H1 (cell line): ENCODE measurements at regions not wholly inside any gene's neighbourhood (a gene's known extent, or its start where the extent isn't known, plus 50 kb on each side); places are given as distances from the start of the nearest gene placed in this dataset.

Experiments
- CTCF ChIA-PET: fragments of 300-600 bp; sonication (Branson Sonifier 250); formaldehyde crosslinking; loops from one replicate; lab custom pipeline; 2021; ENCODE audit not compliant: partially characterized antibody; lab: Charles Lee
- POLR2A ChIA-PET: fragments of 300-600 bp; sonication (Branson Sonifier 250); formaldehyde crosslinking; loops from one replicate; lab custom pipeline; 2021; ENCODE audit warnings: inconsistent platforms; ENCODE audit not compliant: partially characterized antibody; lab: Charles Lee
- DNase-seq, 2 experiments: peaks; one replicate each; pipeline versions ENCODE4 v3.0.0 to v3.0.0-alpha.2; 2010 to 2022; ENCODE audit warnings: low spot score in 2 of 2, low read depth in 1 of 2, mixed read lengths in 1 of 2
- FAIRE-seq: peaks from 2 replicates; lab custom pipeline; 2011; peaks lifted over from hg19 to GRCh38; lab: Jason Lieb, UNC
- H2AFZ ChIP-seq: 2 replicates; pipeline ENCODE4 v1.8.1; 2012; ENCODE audit warnings: low read length, inconsistent platforms
- H2AK5ac ChIP-seq: 2 replicates; pipeline ENCODE4 v1.6.1; 2013; ENCODE audit warnings: low read depth, low read length
- H2BK120ac ChIP-seq: replicated peaks from 2 replicates; pipeline ENCODE3; 2013; ENCODE audit warnings: low read depth, low read length, inconsistent platforms
- H2BK12ac ChIP-seq: 2 replicates; pipeline ENCODE4 v1.6.1; 2013; ENCODE audit warnings: low read depth, low read length
- H2BK15ac ChIP-seq: 2 replicates; pipeline ENCODE4 v1.6.1; 2013; ENCODE audit warnings: low read length
- H2BK20ac ChIP-seq: 2 replicates; pipeline ENCODE4 v1.6.1; 2013; ENCODE audit warnings: low read length
- H2BK5ac ChIP-seq: 2 replicates; pipeline ENCODE4 v1.6.1; 2013; ENCODE audit warnings: low read depth, low read length
- H3K14ac ChIP-seq: 2 replicates; pipeline ENCODE4 v1.6.1; 2013; ENCODE audit warnings: inconsistent platforms; ENCODE audit not compliant: insufficient read length
- H3K18ac ChIP-seq: 2 replicates; pipeline ENCODE4 v1.6.1; 2013; ENCODE audit warnings: low read length; ENCODE audit errors: extremely low read depth
- H3K23ac ChIP-seq: 2 replicates; pipeline ENCODE4 v1.6.1; 2013; ENCODE audit warnings: inconsistent platforms; ENCODE audit not compliant: insufficient read length
- H3K23me2 ChIP-seq: 2 replicates; pipeline ENCODE4 v1.6.1; 2013; ENCODE audit warnings: low read depth, low read length
- H3K27ac ChIP-seq: 2 replicates; pipeline ENCODE4 v1.6.1; 2011; ENCODE audit warnings: low read depth, low read length, inconsistent platforms
- H3K27me3 ChIP-seq, 4 experiments: replicated peaks in 1 of 4; 1 replicate in 1 of 4; 2 replicates in 3 of 4; pipeline versions ENCODE4 v1.6.1 to v1.8.1; 2011 to 2013; ENCODE audit warnings: low read length in 3 of 4, mild to moderate bottlenecking in 3 of 4, inconsistent platforms in 2 of 4, mixed read lengths in 2 of 4, moderate library complexity in 1 of 4; ENCODE audit not compliant: control insufficient read depth in 3 of 4, insufficient read depth in 3 of 4; ENCODE audit errors: extremely low read depth in 1 of 4
- H3K36me3 ChIP-seq, 4 experiments: 2 replicates each; pipeline versions ENCODE4 v1.6.1 to v1.8.1; 2011 to 2013; ENCODE audit warnings: mild to moderate bottlenecking in 4 of 4, low read length in 3 of 4, moderate library complexity in 2 of 4, control low read depth in 1 of 4, inconsistent platforms in 1 of 4; ENCODE audit not compliant: insufficient read depth in 4 of 4, control insufficient read depth in 2 of 4
- H3K4ac ChIP-seq: replicated peaks from 2 replicates; pipeline ENCODE3; 2013; ENCODE audit warnings: low read length, low read depth, mixed read lengths, inconsistent platforms; ENCODE audit not compliant: insufficient read length
- H3K4me1 ChIP-seq, 4 experiments: replicated peaks in 1 of 4; 1 replicate in 1 of 4; 2 replicates in 3 of 4; pipeline versions ENCODE4 v1.6.1 to v1.8.1; 2011 to 2013; ENCODE audit warnings: low read length in 3 of 4, inconsistent platforms in 2 of 4, mixed read lengths in 1 of 4; ENCODE audit not compliant: insufficient read depth in 4 of 4, control insufficient read depth in 3 of 4
- H3K4me2 ChIP-seq, 2 experiments: 2 replicates each; pipeline versions ENCODE4 v1.6.1 to v1.8.1; 2011 to 2013; ENCODE audit warnings: low read depth in 2 of 2, low read length in 2 of 2, control low read depth in 1 of 2, inconsistent platforms in 1 of 2, mild to moderate bottlenecking in 1 of 2; ENCODE audit not compliant: insufficient read depth in 1 of 2
- H3K4me3 ChIP-seq, 4 experiments: fragments of 200-600, 300-600 bp in 1 of 4; sonication (generic), shearing (Covaris generic), sonication (Bioruptor Twin) in 1 of 4; 2 replicates each; pipeline versions ENCODE4 v1.5.1 to v1.8.1; 2011 to 2016; ENCODE audit warnings: low read length in 4 of 4, low read depth in 3 of 4, control low read depth in 2 of 4, inconsistent platforms in 2 of 4, mild to moderate bottlenecking in 2 of 4, mixed read lengths in 1 of 4, moderate library complexity in 1 of 4; ENCODE audit not compliant: insufficient read depth in 2 of 4; ENCODE audit errors: extremely low read depth in 1 of 4
- H3K56ac ChIP-seq: replicated peaks from 2 replicates; pipeline ENCODE3; 2013; ENCODE audit warnings: low read depth, mild to moderate bottlenecking, mixed read lengths, low read length, inconsistent platforms; ENCODE audit not compliant: insufficient read length
- H3K79me1 ChIP-seq: 2 replicates; pipeline ENCODE4 v1.6.1; 2013; ENCODE audit warnings: low read depth, low read length, control low read depth
- H3K79me2 ChIP-seq, 2 experiments: 2 replicates each; pipeline versions ENCODE4 v1.6.1 to v1.8.1; 2012 to 2013; ENCODE audit warnings: low read length in 2 of 2, mild to moderate bottlenecking in 2 of 2, inconsistent platforms in 1 of 2; ENCODE audit not compliant: insufficient read depth in 2 of 2, control insufficient read depth in 1 of 2
- H3K9ac ChIP-seq, 4 experiments: replicated peaks in 1 of 4; 1 replicate in 1 of 4; 2 replicates in 3 of 4; pipeline versions ENCODE4 v1.6.1 to v1.8.1; 2011 to 2013; ENCODE audit warnings: low read depth in 3 of 4, low read length in 3 of 4, control low read depth in 2 of 4, mild to moderate bottlenecking in 2 of 4, moderate library complexity in 2 of 4, inconsistent platforms in 1 of 4; ENCODE audit errors: extremely low read depth in 1 of 4
- H3K9me3 ChIP-seq, 2 experiments: 2 replicates each; pipeline versions ENCODE4 v1.6.1 to v1.8.1; 2012 to 2013; ENCODE audit warnings: mild to moderate bottlenecking in 2 of 2, moderate library complexity in 2 of 2, control low read depth in 1 of 2, inconsistent platforms in 1 of 2, low read depth in 1 of 2, low read length in 1 of 2, mixed read lengths in 1 of 2; ENCODE audit not compliant: insufficient read depth in 2 of 2
- H4K20me1 ChIP-seq, 2 experiments: replicated peaks in 1 of 2; 2 replicates each; pipeline versions ENCODE3 to v1.8.1; 2011 to 2013; ENCODE audit warnings: inconsistent platforms in 2 of 2, low read length in 2 of 2, mild to moderate bottlenecking in 1 of 2; ENCODE audit not compliant: insufficient read depth in 2 of 2, control insufficient read depth in 1 of 2
- H4K5ac ChIP-seq: 2 replicates; pipeline ENCODE4 v1.6.1; 2013; ENCODE audit warnings: low read length, low read depth, mixed read lengths, inconsistent platforms; ENCODE audit not compliant: insufficient read length
- H4K8ac ChIP-seq: 2 replicates; pipeline ENCODE4 v1.8.0; 2013; ENCODE audit warnings: mild to moderate bottlenecking, moderate library complexity, low read length, inconsistent platforms; ENCODE audit not compliant: insufficient read depth; ENCODE audit errors: extremely low read depth
- H4K91ac ChIP-seq: replicated peaks from 2 replicates; pipeline ENCODE3; 2013; ENCODE audit warnings: low read length, mixed read lengths, inconsistent platforms; ENCODE audit not compliant: insufficient read length
- GTF2F1 ChIP-seq: IDR thresholded peaks from 2 replicates; pipeline ENCODE4 v1.6.1; 2012; ENCODE audit warnings: low read depth, low read length, improper control_type of control experiment, borderline replicate concordance
- WGBS, 2 experiments: shearing (Covaris generic) in 1 of 2; methylation state at CpG; one replicate each; pipeline versions ENCODE4 v1.1.6 to v1.1.7; 2013 to 2015; ENCODE audit warnings: low lambda C conversion rate in 2 of 2, mixed read lengths in 2 of 2, inconsistent platforms in 1 of 2, low coverage in 1 of 2, missing lambda C conversion rate in 1 of 2; ENCODE audit not compliant: insufficient replicate concordance in 2 of 2, insufficient coverage in 1 of 2, insufficient read length in 1 of 2; ENCODE audit errors: extremely low coverage in 1 of 2, missing lambda C conversion rate in 1 of 2; 5-methylcytosine and 5-hydroxymethylcytosine counted together

DNA sequence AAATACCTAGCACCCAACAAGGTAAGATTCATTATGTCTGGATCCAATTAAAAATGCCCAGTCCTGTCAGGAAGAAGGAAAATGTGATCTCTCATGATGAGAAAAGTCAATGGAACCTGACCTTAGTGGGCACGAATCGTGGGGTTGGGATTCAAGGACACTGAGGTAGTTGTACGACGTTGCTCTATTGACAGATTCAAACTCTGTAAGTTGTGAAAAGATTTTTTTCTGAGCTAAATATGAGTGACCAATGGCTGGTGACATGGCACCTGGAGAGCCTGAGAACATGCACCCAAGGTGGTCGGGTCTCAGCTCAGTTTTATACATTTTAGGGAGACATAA, 148.2 kb downstream of the NDUFA10 start:
- no peak overlapping the region for H3K4ac ChIP-seq
- H2BK12ac ChIP-seq = no peak overlapping the region
- no peak overlapping the region for H3K4me3 ChIP-seq
- H2BK120ac ChIP-seq = no peak overlapping the region
- no peak for DNase-seq
- WGBS, 2 experiments = 77% methylated on average over 5 of the region's 5 CpGs; no CpG with 5 or more reads in 1 of the 2 experiments
- H4K5ac ChIP-seq = no peak overlapping the region
- H2BK20ac ChIP-seq = no peak overlapping the region
- H3K79me1 ChIP-seq = no peaks in the 10 kb centered on the region
- no peak overlapping the region for H3K27ac ChIP-seq
- H4K91ac ChIP-seq = no peak overlapping the region
- peaks cover 0 to 7% (median 4%) of the 10 kb centered on the region in 4 experiments; a peak in 5 of 7 replicates for H3K4me1 ChIP-seq
- H3K9ac ChIP-seq = no peak overlapping the region
- H2AFZ ChIP-seq = no peak overlapping the region
- H3K9me3 ChIP-seq = no peaks in the 10 kb centered on the region
- no peak overlapping the region for H3K14ac ChIP-seq
- no peak overlapping the region for H2AK5ac ChIP-seq
- no peak for FAIRE-seq
- no peak overlapping the region for H3K23ac ChIP-seq
- no peak overlapping the region for H3K56ac ChIP-seq
- H3K79me2 ChIP-seq = no peaks in the 10 kb centered on the region
- H3K23me2 ChIP-seq = no peaks in the 10 kb centered on the region
- no peak overlapping the region for H3K4me2 ChIP-seq
- H2BK15ac ChIP-seq = no peak overlapping the region
- no peak overlapping the region for H3K18ac ChIP-seq
- no peaks in the 10 kb centered on the region for H3K36me3 ChIP-seq
- H2BK5ac ChIP-seq = no peak overlapping the region
- no peak overlapping the region for H4K8ac ChIP-seq
- H3K27me3 ChIP-seq = no peaks in the 10 kb centered on the region; a peak in 2 of 7 replicates
- CTCF ChIA-PET = no interaction called here
- no peaks in the 10 kb centered on the region for H4K20me1 ChIP-seq
- POLR2A ChIA-PET = no interaction called here
- no peak for TF ChIP-seq GTF2F1
